Hindlimb muscle (tissue), 1 donor: ENCODE measurements at regions not wholly inside any gene's neighbourhood (a gene's known extent, or its start where the extent isn't known, plus 50 kb on each side); places are given as distances from the start of the nearest gene placed in this dataset.

Experiments
- DNase-seq: peaks from one replicate; pipeline ENCODE4 v3.0.0-alpha.2; 2013

DNA sequence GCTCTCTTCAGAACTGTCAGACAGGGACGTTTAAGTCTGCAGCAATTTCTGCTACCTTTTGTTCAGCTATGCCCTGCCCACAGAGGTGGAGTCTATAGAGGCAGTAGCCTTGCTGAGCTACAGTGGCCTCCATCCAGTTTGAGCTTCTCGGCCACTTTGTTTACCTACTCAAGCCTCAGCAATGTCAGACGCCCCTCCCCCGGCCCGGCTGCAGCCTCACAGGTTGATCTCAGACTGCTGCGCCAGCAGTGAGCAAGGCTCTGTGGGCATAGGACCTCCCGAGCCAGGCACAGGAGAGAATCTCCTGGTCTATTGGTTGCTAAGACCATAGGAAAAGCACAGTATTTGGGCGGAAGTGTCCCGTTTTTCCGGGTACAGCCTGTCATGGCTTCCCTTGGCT, 89.9 kb upstream of the PDC start:
- DNase-seq, result no peak

DNA sequence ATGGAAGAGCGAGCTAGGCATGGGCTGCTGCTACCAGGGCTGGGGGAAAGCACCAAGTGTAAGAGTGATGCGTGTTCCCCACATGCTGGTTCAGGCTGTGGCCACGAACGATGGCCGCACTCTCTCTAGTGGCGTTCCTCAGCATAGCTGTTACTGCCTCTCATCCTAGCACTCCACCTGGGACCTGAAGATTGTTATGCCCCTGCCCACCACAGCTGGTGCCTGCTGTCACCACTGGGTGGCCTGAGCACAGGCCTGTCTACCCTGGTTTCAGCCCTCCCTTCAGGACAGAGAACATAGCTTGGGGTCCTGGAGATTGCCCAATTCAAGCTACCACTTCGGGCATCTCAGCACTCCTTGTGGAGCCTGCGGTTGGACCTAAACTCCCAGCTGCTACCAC, 80.1 kb upstream of the PDC start:
- no peak for DNase-seq

DNA sequence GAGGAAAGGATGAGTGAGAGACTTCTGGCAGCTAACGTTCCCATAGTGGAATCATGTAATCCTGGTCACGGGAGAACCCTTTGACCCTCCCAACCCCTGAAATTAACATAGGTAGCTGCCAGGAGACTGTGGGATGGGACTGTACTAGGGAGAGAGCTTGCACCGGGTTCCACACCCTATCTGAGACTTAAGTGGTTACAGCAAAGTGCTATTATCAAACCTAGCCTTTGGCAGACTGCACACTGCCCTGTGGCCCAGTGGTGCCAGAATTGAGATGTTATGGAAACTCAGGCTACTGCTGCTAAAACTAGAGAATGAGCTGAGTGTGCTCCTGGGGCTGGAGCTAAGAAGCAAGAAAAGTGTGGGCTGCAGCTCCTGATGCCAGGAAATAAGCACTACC, 79.6 kb upstream of the PDC start:
- DNase-seq, result no peak

DNA sequence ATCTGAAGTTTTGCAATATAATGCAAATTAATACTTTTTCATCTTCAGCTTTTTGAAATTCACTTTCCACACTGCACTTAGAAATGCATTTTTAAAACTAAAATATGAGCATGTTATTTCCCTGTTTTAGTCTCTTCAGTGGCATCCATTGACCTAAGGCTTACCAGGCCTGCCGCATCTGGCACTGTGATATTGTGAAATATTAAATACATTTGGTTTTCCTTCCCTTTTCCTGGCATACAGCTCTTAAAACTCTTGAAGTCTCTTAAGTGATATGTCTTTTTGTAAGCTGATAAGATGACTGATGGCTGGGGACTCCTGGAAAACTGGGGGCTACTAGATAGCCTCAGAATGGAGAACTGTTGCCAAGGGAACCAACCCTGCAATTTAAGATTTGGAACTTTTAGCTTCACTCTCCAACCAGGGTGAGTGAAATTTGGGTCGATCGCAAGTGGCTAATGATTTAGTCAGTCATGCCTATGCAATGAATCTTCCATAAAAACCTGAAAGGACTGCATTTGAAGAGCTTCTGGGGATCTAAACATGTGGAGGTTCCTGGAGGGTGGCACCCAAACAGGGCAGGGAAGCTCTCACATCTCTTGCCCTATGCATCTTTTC, 75.5 kb upstream of the PDC start:
- DNase-seq, result no peak

DNA sequence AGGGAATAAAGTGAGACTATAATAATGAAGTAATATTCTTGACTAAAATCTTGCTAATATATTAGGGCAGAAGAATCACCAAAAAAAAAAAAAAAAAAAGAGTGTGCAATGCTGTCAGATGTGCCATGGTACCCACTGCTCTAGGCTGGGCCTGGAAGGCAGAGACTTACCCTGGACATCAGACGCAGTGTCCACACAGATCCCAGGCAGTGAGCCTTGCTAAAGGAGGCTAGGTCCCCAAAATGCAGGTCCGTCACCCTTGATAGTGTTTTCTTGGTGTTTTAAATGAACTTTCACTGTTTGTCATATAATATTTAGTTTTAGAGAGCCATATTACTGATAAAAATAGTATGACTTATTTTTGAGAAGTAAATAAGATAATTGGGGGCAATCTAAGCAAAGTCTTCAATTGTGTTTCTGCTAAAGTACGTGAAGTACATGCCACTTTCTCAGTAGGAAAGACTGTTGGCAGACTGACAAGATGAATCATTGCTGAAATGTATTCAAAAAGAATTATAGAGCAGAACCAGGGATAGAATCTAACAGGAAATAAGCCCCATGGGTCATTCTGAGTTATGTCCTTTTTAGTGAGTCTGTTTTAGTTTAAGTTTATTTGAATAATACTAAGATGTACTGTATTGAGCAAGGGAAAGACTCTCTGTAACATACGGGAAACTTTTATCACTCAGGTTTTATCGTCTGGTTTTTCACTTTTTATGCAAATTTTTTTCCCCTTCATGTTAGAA, 74.6 kb upstream of the PDC start:
- DNase-seq, result peak; percentile 55

DNA sequence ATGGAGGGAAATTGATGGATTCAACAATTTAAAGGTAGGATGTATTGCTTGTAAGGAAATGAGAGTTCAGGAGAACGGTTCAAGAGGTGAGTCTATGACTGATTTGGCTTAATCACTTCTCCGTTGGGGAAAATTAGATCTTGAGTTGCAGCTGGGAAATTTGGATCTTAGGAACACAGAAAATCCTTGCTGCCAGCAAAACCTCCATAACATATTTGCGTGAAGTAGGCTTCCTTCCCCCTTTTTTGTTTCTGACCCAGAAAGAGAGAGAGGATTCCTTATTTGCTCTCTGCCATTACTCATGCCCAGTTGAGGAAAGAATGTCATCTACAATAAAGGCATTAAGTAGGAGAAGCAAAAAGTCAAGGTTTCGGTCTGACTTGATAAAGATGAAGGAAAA, 73.5 kb upstream of the PDC start:
- peak; percentile 15 for DNase-seq

DNA sequence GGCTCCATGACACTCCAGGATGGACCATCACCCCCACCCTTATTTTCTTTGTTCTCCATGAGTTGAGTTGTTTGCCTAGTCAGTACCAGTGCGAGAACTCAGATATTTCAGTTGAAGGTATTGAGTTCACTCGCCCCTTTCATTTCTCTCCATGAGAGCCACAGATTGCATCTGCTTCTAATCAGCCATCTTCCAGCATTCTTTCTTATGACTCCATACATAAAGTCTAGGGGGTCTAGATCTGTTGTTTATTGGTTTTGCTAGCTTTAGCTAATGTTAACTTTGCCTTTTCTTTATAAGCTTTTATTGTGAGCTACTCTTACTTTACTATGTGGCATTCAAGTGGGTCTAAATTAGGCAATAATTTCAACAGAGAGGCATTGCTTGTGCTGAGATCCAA, 71.6 kb upstream of the PDC start:
- DNase-seq, result no peak

DNA sequence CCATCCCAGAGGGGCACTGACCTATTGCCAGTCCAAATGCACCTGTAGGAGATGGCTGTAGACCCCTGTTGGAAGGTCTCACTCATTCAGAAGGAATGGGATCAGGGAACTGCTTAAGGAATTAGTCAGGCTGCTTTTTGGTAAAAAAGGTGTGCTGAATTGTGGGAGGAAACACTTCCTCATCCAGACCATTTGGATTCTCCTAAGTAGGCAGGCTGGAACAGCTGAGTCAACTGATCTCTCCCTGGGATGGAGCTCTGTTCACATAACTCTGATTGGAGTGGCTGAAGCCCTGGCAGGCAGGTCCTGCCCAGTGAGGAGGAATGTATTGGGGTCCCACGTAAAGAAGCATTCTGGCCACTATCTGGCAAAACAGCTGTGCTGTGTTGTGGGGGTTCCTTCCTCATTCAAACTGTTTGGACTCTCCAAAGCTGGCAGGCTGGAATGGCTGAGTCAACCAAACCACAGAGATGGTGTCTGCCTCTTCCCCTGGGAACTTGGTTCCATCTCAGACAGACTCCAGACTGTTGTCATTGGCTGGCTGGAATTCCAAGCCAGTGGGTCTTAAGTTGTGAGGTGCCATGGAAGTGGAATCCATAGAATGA, 70.7 kb upstream of the PDC start:
- DNase-seq, result no peak

DNA sequence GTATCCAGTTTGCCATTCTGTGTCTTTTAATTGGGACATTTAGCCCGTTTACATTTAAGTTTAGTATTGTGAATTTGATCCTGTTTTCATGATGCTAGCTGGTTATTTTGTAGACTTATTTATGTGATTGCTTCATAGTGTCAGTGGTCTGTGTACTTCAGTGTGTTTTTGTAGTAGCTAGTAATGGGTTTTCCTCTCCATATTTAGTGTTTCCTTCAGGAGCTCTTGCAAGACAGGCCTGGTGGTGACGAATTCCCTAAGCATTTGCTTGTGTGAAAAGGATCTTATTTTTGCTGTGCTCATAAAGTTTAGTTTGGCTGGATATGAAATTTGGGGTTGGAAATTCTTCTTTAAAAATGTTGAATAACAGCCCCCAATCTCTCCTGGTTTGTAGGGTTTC, 69.2 kb upstream of the PDC start:
- no peak for DNase-seq

DNA sequence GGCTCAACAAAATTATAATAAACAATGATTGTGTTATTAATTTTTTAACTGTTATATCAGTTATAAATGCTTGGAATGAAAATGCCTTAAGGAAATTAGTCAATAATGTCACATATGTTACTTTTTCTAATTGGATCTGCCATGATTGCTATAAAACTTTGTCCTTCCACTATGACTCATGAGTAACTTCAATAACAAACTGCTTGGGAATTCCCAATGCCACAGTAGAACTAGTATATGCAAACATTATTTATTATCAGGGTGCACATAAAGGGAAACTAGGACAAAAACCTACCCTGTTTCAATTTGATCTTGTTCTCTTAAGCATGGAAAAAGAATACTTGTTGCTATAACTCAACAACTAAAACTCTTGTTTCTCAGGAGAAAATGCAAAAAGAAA, 59.1 kb upstream of the PDC start:
- no peak for DNase-seq

DNA sequence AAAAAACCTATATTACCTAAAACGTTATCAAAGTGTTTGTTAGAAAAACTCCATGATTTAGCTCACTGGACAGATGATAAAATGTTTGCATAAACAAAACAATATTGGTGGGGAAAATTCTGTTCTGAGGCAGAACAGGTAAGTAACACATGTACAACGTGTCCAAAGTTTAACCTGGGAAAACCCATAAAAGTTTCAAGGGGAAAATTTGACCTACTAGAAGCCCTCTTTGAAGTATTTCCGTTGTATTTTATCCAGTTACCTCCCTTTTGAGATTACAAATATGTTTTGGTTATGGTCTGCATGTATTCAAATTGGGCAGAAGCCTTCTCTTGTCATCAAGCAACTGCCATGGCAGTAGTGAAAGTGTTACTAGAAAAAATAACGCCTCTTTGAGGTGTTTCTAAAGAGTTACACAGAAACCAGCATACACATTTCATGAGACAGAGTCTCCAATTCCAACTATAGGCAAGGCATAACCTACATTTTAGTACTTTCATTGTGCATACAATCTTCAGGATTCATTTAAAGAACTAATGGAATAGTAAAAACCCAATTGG, 58.0 kb upstream of the PDC start:
- DNase-seq, result no peak

DNA sequence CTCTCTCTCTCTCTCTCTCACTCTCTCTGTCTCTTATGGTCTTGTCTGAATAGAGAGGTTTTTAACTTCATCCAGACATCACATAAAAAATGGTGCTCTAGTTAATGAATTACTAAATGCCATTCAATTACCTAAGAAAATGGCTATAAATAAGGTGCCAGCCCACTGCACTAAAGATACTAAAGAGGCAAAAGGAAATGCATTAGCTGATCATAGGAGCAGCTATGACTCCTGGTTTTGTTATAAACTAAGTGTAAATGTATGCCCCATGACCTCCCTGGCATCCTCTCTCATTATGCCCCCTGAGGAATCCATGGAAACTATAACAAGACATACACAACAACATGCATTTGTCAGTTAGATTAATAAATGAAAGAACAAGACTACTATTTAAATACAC, 57.5 kb upstream of the PDC start:
- no peak for DNase-seq

DNA sequence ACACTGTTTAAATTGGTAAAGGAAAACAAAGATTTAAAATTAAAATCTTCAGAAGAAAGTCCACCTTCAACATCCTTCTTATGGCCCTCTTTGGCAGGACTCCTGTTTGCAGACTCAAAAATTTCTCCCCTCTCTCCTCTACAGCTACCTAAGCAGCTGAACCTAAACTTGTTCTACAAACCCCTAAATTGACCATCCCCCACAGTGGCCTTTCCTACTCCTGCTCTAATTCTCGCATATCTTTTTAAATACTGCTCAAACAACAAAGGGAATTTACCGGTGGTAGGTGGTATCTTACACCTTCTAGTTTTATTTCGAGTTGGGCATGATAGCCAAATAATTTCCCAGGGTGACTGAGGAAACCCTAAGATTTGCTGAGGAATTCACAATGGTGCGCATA, 53.5 kb upstream of the PDC start:
- no peak for DNase-seq

DNA sequence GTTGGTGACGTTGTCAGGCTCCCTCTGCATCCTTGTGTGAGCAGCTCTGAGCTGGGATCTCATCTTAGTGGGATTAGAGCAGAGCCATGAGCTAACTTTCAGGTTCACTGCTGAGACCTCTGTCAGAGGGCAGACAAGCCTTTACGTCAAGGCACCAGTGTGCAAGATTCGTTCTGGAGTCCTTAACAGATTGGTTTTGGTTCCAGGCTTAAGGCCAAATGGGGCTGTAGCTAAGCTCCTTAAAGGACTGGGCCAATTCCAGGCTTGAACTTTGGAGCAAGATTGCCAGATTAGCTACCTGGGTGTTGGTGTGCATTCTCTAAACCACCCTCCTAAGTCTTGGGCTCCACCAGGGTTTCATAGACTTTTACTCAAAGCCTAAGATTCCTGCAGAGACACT, 52.6 kb upstream of the PDC start:
- no peak for DNase-seq

DNA sequence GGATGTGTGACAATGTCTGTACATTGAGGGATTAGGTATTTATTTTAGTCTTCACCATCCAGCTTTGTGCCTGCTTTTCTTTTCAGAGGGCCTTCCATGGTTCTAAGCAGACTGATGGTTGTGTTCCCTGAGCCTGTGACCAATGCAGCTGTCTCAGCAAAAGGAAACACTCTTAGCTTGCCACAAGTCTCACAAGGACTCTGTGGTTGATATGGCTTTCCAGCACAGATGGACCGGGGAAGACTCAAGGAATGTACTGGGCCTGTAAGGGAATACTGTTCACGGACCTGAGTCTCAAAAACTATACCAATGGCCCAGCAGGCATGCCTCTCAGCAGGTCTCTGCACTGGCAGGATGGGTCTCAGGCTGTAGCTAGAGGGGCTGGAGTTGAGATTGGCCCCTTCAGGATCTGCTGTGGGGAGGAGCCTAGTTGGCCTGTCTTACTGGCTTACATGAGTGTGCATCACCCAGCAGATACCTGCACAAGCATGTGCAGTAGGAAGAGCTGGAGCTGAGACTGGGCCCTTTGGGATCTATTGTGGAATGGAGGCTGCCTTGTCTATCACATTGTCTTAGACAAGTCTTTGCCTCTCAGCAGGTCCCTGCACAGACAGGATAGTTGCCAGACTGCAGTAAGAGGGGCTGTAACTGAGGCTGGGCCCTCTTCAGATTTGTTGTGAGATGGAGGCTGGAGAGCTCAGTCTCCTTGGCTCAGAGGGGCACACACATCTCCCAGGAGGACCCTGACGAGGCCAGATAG, 52.0 kb upstream of the PDC start:
- DNase-seq, result no peak

DNA sequence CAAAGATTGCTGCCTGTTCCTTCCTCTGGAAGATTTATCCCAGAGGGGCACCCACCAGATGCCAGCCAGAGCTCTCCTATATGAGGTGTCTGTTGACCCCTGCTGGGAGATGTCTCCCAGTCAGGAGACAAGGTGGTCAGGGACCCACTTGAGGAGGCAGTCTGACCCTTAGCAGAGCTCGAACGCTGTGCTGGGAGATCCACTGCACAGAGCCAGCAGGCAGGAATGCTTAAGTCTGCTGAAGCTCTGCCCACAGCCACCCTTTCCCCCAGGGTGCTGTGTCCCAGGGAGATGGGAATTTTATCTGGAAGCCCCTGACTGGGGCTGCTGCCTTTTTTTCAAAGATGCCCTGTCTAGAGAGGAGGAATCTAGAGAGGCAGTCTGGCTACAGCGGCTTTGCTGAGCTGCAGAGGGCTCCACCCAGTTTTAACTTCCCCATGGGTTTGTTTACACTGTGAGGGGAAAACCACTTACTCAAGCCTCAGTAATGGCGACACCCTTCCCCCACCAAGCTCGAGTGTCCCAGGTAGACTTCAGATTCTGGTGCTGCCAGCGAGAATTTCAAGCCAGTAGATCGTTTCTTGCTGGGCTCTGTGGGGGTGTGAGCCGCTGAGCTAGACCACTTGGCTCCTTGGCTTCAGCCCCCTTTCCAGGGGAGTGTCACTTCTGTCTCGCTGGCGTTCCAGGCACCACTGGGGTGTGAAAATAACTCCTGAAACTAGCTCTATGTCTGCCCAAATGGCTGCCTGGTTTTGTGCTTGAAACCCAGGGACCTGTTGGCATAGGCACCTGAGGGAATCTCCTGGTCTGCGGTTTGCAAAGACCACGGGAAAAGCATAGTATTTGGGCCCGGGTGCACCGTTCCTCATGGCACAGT, 51.1 kb upstream of the PDC start:
- no peak for DNase-seq
